GM21515 (cell line): ENCODE measurements at regions not wholly inside any gene's neighbourhood (a gene's known extent, or its start where the extent isn't known, plus 50 kb on each side); places are given as distances from the start of the nearest gene placed in this dataset.
A peak's percentile ranks its signal among the peaks of the same experiment; 100 is the strongest.
"Not testable (repeated sequence)": the region's sequence is repeated elsewhere in the genome, so short reads cannot be mapped to it uniquely, and the experiment has no call there.

Experiments used
- ATAC-seq: cut with Tn5 transposase; IDR thresholded peaks from one replicate; pipeline ENCODE4 v1.9.1; 2021; ENCODE audit not compliant: unreplicated experiment

- no peak for ATAC-seq
Observed at GRCh38 chr6:140039364-140039763, 664.9 kb upstream of the CITED2 start.

DNA sequence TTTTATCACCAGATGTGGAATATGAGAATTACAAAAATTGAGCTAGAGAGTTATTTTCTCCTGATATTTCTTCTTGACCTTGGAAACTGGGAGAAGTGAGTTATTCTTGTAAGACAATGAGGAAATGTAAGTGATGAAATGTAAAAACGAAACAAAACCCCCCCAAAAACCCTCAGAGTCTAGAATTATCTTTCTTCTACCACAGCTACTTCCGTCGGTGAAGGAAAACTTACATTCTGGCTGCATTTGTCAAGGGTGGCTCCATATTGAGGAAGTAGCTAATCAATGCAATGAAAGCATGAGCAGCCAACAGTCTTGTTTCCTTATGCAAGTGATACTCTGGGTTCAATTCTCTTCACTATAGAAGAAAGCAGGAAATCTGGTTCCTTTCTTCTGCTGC lies 661.7 kb upstream of the CITED2 start:
- no peak for ATAC-seq

DNA sequence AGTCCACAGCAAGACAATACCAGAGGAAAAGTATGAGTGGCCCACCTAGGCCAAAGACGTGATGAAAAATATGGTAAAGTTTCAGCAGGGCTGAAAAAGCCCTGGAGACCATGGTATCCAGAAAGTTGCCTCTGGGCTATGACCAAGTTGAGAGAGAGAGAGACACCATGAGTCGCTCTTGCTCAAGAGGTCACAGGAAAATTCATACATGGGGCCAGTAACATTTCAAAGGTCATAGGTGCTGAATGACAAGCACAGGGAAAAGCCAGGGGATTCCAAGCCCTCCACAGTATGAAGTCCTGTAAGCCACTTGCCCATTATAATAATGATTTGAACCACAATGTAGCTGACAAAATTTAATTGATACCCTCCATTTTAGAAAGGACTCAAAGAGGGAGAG lies 657.7 kb upstream of the CITED2 start:
- no peak for ATAC-seq

DNA sequence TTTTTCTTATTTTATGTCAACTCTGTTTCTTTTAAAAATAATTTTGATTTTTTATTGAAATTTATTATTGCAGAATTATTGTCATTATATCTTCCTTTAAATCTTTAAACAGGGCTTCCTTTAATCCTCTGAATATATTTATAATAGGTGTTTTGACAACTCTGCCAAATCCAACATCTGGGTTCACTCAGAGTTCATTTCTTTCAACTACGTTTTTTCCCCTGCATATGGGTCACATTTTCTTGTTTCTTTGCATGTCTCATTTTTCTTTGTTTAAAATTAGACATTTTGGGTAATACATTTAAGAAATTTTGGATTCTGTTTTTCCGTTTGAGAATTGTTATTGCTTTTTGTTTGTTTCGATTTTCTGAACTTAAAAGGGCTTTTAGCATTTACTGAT lies 655.1 kb upstream of the CITED2 start:
- ATAC-seq: no peak

DNA sequence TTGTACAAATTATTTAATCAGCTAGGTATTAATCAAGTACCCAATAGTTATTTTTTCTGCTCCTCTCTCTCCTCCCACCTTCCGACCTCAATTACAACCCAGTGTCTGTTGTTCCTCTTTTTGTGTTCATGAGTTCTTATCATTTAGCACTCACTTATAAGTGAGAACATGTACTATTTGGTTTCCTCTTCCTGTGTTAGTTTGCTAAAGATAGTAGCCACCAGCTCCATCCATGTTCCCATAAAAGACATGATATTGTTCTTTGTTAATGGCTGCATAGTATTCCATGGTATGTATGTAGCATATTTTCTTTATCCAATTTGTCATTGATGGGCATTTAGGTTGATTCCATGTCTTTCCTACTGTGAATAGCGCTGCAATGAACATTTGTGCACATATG lies 652.8 kb upstream of the CITED2 start:
- no peak for ATAC-seq

DNA sequence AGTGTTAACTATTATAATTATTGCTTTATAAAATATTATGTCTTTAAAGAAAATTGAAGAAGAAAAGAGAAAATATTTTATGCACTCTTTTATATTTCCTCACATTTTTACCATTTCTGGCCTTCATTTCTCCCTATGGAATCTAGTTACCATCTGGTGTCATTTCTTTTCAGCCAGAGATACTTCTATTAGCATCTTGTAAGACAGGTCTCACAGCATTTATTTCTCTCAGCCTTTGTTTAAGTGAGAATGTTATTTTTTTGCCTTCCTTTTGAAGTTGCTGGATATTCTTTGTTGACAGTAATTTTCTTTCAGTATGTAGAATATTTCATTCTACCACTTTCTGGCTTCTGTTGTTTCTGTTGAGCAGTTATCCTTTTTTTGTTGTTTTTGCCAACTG lies 652.1 kb upstream of the CITED2 start:
- ATAC-seq: no peak

GRCh38 chr6:140025171-140025570 lies 650.7 kb upstream of the CITED2 start:
- no peak for ATAC-seq

DNA sequence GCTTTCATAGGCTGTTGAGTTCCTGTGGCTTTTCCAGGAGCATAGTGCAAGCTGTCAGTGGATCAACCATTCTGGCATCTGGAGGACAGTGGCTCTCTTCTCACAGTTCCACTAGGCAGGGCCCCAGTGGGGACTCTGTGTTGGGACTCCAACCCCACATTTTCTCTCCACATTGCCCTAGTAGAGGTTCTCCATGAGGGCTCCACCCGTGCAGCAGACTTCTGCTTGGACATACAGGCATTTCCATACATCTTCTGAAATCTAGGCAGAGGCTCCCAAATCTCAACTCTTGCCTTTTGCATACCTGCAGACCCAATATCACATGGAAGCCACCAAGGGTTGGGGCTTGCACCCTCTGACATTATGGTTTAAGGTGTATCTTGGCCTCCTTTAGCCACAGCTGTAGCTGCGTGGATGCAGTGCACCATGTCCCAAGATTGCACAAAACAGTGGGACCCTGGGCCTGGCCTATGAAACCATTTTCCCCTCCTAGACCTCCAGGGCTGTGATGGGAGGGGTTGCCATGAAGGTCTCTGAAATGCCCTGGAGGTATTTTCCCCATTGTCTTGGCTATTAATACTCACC lies 645.9 kb upstream of the CITED2 start:
- no peak for ATAC-seq

GRCh38 chr6:140018588-140018987 lies 644.1 kb upstream of the CITED2 start:
- ATAC-seq: no peak

- ATAC-seq: no peak
Observed at GRCh38 chr6:140017470-140017869, 643.0 kb upstream of the CITED2 start.

DNA sequence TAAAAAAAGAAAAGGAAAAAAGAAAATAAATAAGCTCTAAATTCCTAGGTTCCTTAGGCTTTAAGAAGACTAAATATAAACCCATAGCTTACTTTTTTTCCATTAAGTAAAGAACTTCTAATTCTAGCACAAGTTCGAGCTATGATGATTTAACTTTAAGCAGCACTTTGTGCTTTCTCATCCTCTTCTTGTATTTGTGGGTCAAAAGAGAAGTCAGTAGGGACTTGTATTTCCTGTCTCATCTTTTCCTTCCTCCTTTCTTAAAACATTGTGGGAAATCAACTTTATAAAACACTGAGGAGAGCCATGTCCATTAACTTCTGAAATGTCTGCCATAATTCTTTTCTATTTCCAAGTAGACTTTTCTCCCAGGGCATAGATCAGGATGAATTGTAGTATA lies 637.7 kb upstream of the CITED2 start:
- no peak for ATAC-seq

GRCh38 chr6:140011537-140011936 lies 637.1 kb upstream of the CITED2 start:
- no peak for ATAC-seq

GRCh38 chr6:140009286-140009685 lies 634.8 kb upstream of the CITED2 start:
- ATAC-seq: no peak

- ATAC-seq: no peak
Observed at GRCh38 chr6:140007525-140007924, 633.1 kb upstream of the CITED2 start.

- no peak for ATAC-seq
Observed at GRCh38 chr6:140003217-140003616, 628.8 kb upstream of the CITED2 start.

GRCh38 chr6:140002396-140003022 lies 628.1 kb upstream of the CITED2 start:
- ATAC-seq: no peak

- no peak for ATAC-seq
Observed at GRCh38 chr6:140001821-140002341, 627.4 kb upstream of the CITED2 start.

GRCh38 chr6:140001005-140001404 lies 626.6 kb upstream of the CITED2 start:
- ATAC-seq: no peak

DNA sequence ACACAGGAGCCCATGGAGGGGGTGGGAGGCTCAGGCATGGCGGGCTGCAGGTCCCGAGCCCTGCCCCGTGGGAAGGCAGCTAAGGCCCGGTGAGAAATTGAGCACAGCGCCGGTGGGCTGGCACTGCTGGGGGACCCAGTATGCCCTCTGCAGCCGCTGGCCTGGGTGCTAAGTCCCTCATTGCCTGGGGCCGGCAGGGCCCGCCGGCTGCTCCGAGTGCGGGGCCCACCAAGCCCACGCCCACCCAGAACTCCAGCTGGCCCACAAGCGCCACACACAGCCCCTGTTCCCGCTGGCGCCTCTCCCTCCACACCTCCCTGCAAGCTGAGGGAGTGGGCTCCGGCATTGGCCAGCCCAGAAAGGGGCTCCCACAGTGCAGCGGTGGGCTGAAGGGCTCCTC lies 625.2 kb upstream of the CITED2 start:
- not testable (repeated sequence) for ATAC-seq

GRCh38 chr6:139998478-139998877 lies 624.0 kb upstream of the CITED2 start:
- not testable (repeated sequence) for ATAC-seq

- peak; percentile 64 for ATAC-seq
Observed at GRCh38 chr6:139996253-139996834, 621.9 kb upstream of the CITED2 start.

GRCh38 chr6:139994998-139995397 lies 620.5 kb upstream of the CITED2 start:
- ATAC-seq: no peak
